OCI-LY7 (cell line): ENCODE measurements at regions not wholly inside any gene's neighbourhood (a gene's known extent, or its start where the extent isn't known, plus 50 kb on each side); places are given as distances from the start of the nearest gene placed in this dataset.

Source experiments
- BruUV-seq: library from RNA; stranded (reverse); fragments of 400-500 nt; replicated peaks from 2 replicates; lab custom pipeline; 2021; lab: Mats Ljungman, UMichigan
- CTCF ChIA-PET: fragments of 300-600 bp; sonication (Branson Sonifier 250); formaldehyde crosslinking; loops from one replicate; lab custom pipeline; 2022; ENCODE audit warnings: antibody characterized with exemption; ENCODE audit not compliant: unreplicated experiment; lab: Charles Lee
- POLR2A ChIA-PET: fragments of 300-600 bp; sonication (Branson Sonifier 250); formaldehyde crosslinking; loops from one replicate; lab custom pipeline; 2022; ENCODE audit warnings: antibody characterized with exemption; lab: Charles Lee
- DNase-seq: peaks from one replicate; pipeline ENCODE4 v3.0.0-alpha.2; 2015; ENCODE audit warnings: low spot score
- H2AFZ ChIP-seq: fragments of 200-600 bp; sonication (generic), shearing (Covaris generic); 2 replicates; pipeline ENCODE4 v1.6.1; 2014; ENCODE audit warnings: mild to moderate bottlenecking, antibody characterized with exemption, low read length, moderate library complexity
- H3K27ac ChIP-seq: fragments of 200-600 bp; sonication (generic); 2 replicates; pipeline ENCODE4 v1.5.1; 2014; ENCODE audit warnings: mixed run types, low read depth, mild to moderate bottlenecking, moderate library complexity, low read length, inconsistent platforms; ENCODE audit not compliant: poor library complexity, severe bottlenecking
- H3K36me3 ChIP-seq: fragments of 200-600 bp; sonication (generic); 2 replicates; pipeline ENCODE4 v1.6.1; 2014; ENCODE audit warnings: mild to moderate bottlenecking, antibody characterized with exemption, low read length, moderate library complexity, mixed read lengths; ENCODE audit not compliant: insufficient read depth
- H3K4me1 ChIP-seq: fragments of 200-600 bp; sonication (generic); 2 replicates; pipeline ENCODE4 v1.5.1; 2014; ENCODE audit warnings: mild to moderate bottlenecking, low read length; ENCODE audit not compliant: insufficient read depth, poor library complexity, severe bottlenecking
- H3K4me2 ChIP-seq: fragments of 200-600 bp; sonication (generic); 2 replicates; pipeline ENCODE4 v1.6.1; 2014; ENCODE audit warnings: mild to moderate bottlenecking, low read length
- H3K4me3 ChIP-seq: fragments of 200-600 bp; sonication (generic); 2 replicates; pipeline ENCODE4 v1.5.1; 2014; ENCODE audit warnings: mild to moderate bottlenecking, low read depth, low read length; ENCODE audit not compliant: poor library complexity, severe bottlenecking
- H3K79me2 ChIP-seq: fragments of 200-600 bp; sonication (generic); 2 replicates; pipeline ENCODE4 v1.6.1; 2016; ENCODE audit warnings: low read depth, mild to moderate bottlenecking, low read length, moderate library complexity, mixed read lengths; ENCODE audit not compliant: insufficient read depth
- H3K9me2 ChIP-seq: fragments of 200-600 bp; sonication (generic); 2 replicates; pipeline ENCODE4 v1.6.1; 2016; ENCODE audit warnings: mild to moderate bottlenecking, low read length, mixed read lengths; ENCODE audit not compliant: insufficient read depth
- H3K9me3 ChIP-seq: fragments of 200-600 bp; sonication (generic); 2 replicates; pipeline ENCODE4 v1.6.1; 2014; ENCODE audit warnings: mild to moderate bottlenecking, mixed run types, low read length, mixed read lengths
- H4K20me1 ChIP-seq: fragments of 200-600 bp; sonication (generic); 2 replicates; pipeline ENCODE4 v1.6.1; 2014; ENCODE audit warnings: mild to moderate bottlenecking, antibody characterized with exemption, low read length, moderate library complexity, mixed read lengths; ENCODE audit not compliant: insufficient read depth
- CTCF ChIP-seq: fragments of 200-600 bp; sonication (generic); conservative IDR thresholded peaks from 2 replicates; pipeline ENCODE4 v1.5.1; 2014; ENCODE audit warnings: mild to moderate bottlenecking, antibody characterized with exemption, low read length, moderate library complexity, mixed read lengths
- EZH2phosphoT487 ChIP-seq: fragments of 200-600 bp; sonication (generic); IDR thresholded peaks from 2 replicates; pipeline ENCODE4 v1.6.1; 2018; ENCODE audit warnings: low read depth, borderline replicate concordance, mild to moderate bottlenecking, mixed run types, antibody characterized with exemption, low read length, moderate library complexity, mixed read lengths
- intact Hi-C: fragments of 100-400 bp; cut with micrococcal nuclease; formaldehyde crosslinking; loops from one replicate; pipeline ENCODE4 v1.10.0; 2022; ENCODE audit not compliant: unreplicated experiment

- Histone ChIP-seq H3K4me2 (no peak overlapping the region), H3K4me3 (no peak overlapping the region), H3K4me1 (no peaks in the 10 kb centered on the region), H3K79me2 (no peaks in the 10 kb centered on the region), H2AFZ (no peak overlapping the region), H3K36me3 (no peaks in the 10 kb centered on the region), H3K27ac (no peak overlapping the region), H3K9me2 (no peaks in the 10 kb centered on the region), H4K20me1 (no peaks in the 10 kb centered on the region), H3K9me3 (0 out of 2 replicates have a peak, but pooled peaks cover 4% of the 10 kb centered on the region)
- intact Hi-C loops: no loop called here
- TF ChIP-seq CTCF (no peak), EZH2phosphoT487 (no peak)
- BruUV-seq: no TSS peak
- CTCF ChIA-PET: no interaction called here
- DNase-seq: no peak
- POLR2A ChIA-PET: no interaction called here
Measured at GRCh38 chr6:78559056-78559455, 308.3 kb upstream of the IRAK1BP1 start.

DNA sequence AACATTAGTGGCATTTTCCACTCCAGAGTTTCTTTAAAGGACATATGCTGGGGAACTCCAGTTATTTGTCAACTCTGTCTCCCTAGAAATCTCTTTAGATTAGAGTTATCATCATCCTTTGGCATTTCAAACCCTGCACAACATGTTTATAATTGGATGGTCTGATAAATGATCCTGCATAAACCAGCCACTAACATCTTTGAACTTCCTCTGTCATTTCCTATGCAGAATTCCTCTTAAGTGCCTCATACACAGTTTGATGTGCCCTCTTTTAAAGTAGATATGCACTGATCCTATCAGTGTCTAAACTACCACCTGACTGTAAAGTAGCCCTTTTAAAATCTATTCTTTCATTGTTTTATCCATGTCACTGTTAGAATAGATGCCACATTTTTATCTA lies 306.3 kb upstream of the IRAK1BP1 start:
- H3K4me1 ChIP-seq: no peaks in the 10 kb centered on the region
- TF ChIP-seq EZH2phosphoT487 (no peak), CTCF (no peak)
- no TSS peak for BruUV-seq
- intact Hi-C loops: no loop called here
- H3K4me3 ChIP-seq: no peak overlapping the region
- no peak for DNase-seq
- H3K27ac ChIP-seq: no peak overlapping the region
- CTCF ChIA-PET: no interaction called here
- H3K4me2 ChIP-seq: no peak overlapping the region
- no peaks in the 10 kb centered on the region for H3K79me2 ChIP-seq
- H3K36me3 ChIP-seq: no peaks in the 10 kb centered on the region
- POLR2A ChIA-PET: no interaction called here
- no peaks in the 10 kb centered on the region for H3K9me2 ChIP-seq
- no peaks in the 10 kb centered on the region for H4K20me1 ChIP-seq
- no peaks in the 10 kb centered on the region for H3K9me3 ChIP-seq
- no peak overlapping the region for H2AFZ ChIP-seq

DNA sequence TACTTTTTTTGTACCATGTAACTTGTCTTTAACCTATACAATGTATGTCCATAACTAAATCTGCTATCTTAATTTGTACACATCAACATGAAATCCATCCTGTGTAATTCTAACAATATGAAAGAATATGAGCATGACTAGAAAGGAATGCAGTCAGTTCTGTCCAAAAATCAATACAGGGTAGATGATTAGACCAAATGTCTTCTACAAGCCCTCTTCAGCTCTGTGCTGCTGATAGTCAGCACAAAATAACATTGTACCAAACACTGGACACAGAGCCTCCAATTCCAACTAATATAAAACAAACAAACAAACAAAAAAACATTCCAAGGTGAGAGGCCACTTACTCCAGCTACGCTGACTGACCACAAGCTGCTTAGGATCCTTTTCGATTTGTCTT lies 301.4 kb upstream of the IRAK1BP1 start:
- Histone ChIP-seq H3K4me3 (no peak overlapping the region), H3K4me1 (no peaks in the 10 kb centered on the region), H3K36me3 (no peaks in the 10 kb centered on the region), H4K20me1 (no peaks in the 10 kb centered on the region), H3K4me2 (no peak overlapping the region), H3K9me2 (no peaks in the 10 kb centered on the region), H2AFZ (no peak overlapping the region), H3K27ac (no peak overlapping the region), H3K9me3 (no peaks in the 10 kb centered on the region), H3K79me2 (no peaks in the 10 kb centered on the region)
- DNase-seq: no peak
- POLR2A ChIA-PET: no interaction called here
- TF ChIP-seq CTCF (no peak), EZH2phosphoT487 (no peak)
- CTCF ChIA-PET: no interaction called here
- intact Hi-C loops: no loop called here
- no TSS peak for BruUV-seq
